Glomerular endothelial cell (primary cell): ENCODE measurements at regions not wholly inside any gene's neighbourhood (a gene's known extent, or its start where the extent isn't known, plus 50 kb on each side); places are given as distances from the start of the nearest gene placed in this dataset.
"Not testable (repeated sequence)": the region's sequence is repeated elsewhere in the genome, so short reads cannot be mapped to it uniquely, and the experiment has no call there.

Experiments used
- DNase-seq: peaks from one replicate; pipeline ENCODE4 v3.0.0-alpha.2; 2011; ENCODE audit warnings: low read depth, low spot score; ENCODE audit errors: extremely low read depth

DNA sequence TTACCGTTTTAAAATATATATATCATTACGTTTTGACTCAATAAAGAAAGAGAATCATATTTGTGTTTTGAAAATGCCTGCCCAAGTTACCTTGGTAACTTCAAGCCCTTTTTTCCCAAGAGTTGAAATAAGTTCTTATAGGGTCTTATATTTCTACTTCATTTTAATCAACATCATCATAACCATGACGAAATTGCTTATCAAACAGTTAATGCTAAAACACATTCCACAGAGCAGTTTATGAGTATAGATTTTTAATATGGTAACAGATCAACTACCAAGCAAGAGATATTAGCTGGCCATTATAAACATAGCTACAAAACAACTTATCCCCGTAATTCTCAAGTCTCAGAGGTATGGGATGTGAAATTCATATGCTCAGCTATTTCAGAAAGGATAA, 197.9 kb upstream of the LRRTM4 start:
- no peak for DNase-seq

DNA sequence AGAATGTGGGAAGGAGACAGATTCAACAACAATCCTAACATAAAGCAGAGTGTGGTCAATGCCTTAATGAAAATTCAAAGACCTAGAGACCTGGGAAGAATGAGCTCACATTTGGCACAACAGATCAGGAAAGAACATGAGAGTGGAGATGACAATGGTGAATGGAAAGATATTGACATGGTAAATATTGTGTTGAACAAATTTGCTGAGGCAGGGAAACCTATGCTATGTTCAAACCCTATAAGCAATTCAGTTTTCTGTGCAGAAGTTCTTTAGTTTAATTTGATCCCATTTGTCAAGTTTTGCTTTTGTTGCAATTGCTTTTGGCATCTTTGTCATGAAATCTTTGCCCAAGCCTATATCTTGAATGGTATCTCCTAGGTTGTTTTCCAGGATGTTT, 199.4 kb upstream of the LRRTM4 start:
- no peak for DNase-seq

DNA sequence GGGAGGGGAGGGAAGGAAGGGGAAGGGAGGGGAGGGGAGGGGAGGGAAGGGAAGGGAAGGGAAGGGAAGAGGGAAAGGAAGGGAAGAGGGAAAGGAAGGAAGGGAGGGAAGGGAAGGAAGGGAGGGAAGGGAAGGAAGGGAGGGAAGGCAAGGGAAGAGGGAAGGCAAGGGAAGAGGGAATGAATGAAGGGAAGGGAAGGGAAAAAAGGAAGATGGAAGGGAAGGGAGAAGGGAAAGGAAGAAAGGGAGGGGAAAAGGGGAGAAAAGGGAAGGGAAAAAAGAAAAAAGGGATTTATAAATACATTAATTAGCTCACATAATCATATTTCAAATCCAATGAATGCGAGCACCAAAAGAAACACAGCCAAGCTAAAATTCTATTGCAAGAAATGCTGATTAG, 202.9 kb upstream of the LRRTM4 start:
- DNase-seq, result no peak

DNA sequence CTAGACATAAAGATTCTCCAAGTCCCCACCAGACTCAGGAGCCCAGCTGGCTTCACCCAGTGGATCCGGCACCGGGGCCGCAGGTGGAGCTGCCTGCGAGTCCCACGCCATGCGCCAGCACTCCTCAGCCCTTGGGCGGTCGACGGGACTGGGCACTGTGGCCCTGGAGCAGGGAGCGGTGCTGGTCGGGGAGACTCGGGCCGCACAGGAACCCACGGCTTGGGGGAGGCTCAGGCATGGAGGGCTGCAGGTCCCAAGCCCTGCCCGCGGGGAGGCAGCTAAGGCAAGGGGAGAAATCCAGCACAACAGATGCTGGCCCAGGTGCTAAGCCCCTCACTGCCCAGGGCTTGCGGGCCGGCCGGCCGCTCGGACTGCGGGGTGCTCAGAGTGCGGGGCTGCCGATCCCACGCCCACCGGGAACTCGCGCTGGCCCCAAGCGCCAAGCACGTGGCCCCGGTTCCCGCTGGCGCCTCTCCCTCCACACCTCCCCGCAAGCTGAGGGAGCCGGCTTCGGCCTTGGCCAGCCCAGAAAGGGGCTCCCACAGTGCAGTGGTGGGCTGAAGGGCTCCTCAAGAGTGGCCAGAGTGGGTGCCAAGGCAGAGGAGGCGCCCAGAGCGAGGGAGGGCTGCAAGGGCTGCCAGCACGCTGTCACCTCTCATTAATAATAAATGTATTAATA, 212.6 kb upstream of the LRRTM4 start:
- DNase-seq, result not testable (repeated sequence)

DNA sequence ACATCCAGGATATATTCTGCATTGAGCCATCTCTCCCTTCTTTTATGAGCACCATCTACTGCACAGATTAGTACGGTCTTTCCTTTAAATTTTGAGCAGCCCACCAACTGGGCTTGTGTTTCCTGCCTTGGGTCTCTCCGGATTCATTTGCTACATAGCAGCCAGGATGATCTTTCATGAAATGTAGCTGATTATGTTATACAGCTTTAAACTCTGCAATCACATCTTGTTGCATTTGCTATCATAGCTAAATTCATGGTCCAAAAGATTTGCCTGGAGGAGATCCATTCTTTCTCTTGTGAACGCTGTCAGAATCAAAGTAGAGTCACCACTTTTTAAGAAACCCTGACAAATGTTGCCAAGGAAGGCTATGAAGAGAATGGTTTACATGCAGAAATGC, 215.1 kb upstream of the LRRTM4 start:
- no peak for DNase-seq

DNA sequence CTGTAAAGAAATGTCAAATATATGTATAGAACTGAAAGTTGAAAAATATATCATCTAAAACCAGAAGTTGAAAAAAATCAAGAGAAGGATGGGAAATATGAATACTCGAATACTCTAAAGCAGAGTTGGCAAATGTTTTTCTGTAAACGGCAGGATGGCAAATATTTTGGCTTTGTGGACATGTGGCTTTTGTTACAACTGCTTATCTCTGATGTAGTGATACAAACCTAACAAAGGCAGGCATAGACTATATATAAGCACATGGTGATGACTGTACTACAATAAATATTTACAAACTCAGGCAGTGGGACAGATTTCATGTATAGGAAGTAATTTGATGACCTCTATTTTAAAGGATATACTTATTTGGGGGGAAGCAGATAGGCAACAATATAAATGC, 224.6 kb upstream of the LRRTM4 start:
- DNase-seq, result no peak

DNA sequence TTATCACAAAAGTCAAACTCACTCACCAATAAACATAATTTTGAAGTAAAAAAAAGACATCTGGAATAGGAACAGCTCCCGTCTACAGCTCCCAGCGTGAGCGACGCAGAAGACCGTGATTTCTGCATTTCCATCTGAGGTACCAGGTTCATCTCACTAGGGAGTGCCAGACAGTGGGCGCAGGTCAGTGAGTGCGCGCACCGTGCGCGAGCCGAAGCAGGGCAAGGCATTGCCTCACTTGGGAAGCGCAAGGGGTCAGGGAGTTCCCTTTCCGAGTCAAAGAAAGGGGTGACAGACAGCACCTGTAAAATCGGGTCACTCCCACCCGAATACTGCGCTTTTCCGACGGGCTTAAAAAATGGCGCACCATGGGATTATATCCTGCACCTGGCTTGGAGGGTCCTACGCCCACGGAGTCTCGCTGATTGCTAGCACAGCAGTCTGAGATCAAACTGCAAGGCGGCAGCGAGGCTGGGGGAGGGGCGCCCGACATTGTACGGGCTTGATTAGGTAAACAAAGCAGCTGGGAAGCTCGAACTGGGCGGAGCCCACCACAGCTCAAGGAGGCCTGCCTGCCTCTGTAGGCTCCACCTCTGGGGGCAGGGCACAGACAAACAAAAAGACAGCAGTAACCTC, 231.7 kb upstream of the LRRTM4 start:
- not testable (repeated sequence) for DNase-seq

DNA sequence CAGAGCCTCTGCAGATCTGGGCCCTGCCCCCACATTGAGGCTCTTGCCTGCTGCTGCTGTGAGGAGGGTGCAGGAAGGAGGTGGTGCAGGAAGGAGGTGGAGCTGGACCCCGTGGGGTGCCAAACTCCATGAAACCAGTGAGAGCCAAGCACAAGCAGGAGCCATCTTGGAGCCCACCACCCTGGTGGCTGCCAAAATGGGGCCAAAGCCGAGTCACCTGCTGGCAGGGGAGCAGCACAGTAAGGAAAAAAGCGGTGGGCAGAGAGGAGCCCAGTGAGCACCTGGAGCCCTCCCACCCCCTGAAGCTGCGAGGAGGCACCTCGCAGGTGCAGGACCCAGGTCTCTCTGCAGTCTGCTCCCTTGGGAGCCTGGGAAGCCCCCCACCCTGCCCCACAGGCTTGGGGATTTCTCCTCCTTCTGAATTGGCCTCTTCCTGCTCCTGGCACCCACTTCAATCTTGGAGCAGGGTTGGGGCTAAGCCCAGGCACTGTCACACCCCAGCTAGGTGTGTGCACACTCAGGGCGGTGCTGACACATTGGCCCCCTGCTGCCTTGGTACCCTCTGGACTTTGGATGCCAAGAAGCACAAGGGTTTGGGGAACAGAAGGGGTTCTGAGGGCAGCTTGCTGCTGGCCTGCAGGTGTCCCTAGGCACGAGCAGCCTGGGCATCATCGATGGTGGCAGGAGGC, 245.4 kb upstream of the LRRTM4 start:
- DNase-seq, result no peak

DNA sequence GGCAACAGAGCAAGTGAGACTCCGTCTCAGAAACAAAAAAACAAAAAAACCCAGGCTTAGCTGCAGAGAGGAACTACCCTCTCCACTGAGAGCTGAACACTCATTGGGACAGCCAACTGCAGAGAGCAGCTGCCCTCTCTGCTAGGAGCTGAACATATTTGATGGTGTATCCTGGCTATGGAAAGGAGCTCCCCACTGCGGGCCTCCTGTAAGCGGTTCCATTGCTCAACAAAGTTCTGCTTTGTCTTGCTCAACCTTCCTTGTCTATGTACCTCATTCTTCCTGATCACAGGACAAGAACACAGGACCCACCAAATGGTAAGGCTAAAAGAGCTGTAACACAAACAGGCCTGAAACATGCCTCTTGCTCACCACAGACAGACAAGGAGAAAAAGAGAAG, 246.3 kb upstream of the LRRTM4 start:
- no peak for DNase-seq

DNA sequence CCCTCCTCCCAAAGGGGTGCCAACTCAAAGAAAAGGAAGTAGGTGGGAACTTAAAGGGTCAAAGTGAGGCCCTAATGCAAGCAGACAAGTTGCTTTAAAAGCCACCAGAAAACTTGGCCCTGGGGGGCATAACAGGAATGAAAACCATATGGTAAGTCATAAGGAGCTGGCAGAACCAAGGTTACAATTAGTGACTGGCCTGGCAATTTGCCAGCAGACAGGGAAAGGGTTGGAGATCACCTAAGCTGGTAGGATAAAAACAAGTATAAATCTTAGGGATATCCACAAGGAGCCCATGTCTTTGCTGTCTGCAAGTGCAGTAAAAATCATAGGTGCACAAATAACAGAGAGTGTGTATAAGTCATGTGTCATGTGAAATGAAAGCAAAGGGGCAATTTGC, 256.7 kb upstream of the LRRTM4 start:
- DNase-seq, result no peak

DNA sequence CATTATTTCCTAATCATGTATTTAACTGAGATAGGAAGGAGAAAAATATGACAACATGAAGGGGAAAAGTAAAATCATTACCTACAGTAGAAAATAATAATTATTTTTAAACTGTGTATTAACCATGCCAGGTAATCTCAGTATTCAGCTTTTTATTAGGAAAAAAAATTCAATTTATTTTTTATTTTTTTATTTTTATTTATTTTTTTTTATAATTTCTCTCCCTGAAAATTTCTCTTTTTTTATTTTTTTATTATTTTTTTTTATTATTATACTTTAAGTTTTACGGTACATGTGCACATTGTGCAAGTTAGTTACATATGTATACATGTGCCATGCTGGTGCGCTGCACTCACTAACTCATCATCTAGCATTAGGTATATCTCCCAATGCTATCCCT, 271.3 kb upstream of the LRRTM4 start:
- DNase-seq, result not testable (repeated sequence)

DNA sequence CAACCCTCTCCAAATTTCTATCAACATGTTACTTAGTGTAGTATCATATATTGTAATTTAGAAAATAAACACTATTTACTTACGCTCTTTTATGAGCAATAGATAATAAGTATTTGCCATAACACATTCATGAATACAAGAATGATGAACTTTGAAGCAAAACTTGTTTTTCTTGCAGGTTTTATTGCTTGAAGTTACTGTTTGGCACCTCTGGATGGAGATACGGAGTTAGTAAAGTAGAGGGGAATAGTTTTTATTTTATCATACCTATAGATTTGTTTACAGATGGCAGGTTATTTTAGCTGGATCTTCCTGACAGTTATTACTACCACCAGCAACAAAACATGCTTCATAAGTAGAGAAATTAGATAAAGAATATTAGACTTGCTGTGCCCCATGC, 274.2 kb upstream of the LRRTM4 start:
- DNase-seq, result no peak

DNA sequence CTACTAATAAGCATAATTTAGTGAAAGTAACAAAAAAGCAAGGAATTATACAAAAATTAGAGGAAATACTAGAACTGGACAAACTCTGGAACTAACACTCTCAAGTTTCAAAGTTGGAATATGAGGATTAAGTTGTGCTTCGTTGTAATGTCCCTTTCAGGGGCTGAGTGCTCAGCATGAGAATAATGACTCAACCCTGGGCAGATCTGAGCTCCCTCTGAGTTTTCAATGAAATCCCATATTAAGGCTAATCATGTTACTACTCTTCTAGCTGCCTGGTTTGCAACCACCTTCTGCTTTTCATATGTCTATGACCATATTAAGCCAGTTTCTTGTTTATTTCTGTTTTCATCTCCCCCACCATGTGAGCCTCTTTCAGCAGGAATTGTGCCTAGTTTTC, 274.9 kb upstream of the LRRTM4 start:
- no peak for DNase-seq

DNA sequence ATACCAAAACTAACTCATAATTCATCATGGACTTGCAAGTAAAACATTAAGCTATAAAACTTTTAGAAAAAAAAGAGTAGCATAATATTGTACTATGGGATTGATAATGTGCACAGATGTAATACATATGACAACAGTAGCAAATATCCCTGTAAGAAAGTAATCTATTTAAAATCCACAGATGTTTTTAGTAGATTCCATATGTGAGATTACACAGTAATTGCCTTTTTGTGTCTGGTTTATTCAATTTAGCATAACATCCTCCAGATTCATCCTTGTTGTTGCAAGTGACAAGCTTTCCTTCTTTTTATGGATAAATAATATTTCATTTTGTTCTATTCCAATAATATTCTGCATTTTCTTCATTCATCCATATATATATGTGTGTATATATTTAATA, 278.2 kb upstream of the LRRTM4 start:
- DNase-seq, result no peak

DNA sequence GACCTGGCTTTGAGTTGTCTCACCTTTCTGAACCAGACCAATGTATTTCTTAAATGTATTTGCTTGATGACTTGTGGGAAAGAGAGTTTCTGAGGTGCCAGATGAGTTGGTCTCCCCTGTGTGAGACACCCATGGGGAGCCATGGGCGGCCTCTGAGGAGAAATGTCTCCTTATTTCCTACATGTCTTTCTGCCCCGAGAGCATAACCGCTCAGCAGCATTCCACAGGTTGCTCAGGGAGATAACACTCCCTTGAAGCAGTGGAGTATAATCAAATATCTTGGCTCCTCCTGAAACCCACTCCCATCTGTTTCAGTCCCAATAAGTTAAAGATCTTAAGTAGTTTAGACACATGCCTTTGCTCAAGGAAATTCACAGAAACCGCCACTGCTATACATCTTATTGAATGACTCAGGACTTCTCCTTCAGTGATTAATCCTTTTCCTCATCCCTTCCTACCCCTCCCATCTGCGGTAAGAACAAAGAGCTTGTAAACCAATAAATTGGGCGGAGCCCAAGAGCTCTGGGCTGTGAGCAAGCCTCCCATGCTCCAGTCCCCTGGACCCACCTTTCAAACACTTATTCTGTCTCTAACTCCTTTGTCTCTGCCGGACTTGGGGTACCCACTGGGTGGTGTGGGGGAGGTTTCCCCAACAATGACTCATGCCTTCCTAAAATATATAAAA, 285.5 kb upstream of the LRRTM4 start:
- no peak for DNase-seq

DNA sequence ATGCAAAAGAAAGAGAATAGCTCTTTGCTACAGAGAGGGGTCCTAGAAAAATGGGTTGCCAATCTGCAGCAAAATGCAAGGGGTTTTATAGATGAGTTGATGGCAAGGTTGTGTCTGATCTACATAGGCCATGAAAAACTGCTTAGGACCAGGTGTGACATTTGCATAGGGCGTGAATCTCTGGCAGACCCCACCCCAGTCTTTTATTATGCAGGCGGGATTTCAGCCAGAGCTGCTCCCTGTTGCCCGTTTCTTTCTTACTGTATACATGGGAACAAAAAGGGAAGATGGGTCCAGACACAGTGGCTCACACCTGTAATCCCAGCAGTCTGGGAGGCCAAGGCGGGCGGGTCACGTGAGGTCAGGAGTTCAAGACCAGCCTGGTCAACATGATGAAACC, 286.4 kb upstream of the LRRTM4 start:
- no peak for DNase-seq

DNA sequence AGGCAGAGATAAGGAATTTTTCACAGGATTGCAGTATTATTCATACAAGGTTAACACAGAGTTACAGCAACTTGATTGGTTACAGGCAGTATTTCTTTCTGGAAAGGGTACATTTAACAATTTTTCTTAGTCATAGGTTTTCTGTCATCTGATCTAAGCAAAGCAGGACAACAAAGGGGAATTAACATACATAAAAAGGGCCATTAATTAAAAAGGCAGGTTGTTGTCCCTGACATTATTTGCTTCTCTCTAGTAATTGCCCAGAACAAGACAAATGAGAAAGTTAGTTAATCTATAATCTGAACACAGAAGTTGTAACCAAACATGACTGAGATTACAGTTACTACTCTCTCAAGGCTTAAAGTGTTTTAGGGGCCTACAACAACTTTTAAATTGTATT, 291.4 kb upstream of the LRRTM4 start:
- no peak for DNase-seq

DNA sequence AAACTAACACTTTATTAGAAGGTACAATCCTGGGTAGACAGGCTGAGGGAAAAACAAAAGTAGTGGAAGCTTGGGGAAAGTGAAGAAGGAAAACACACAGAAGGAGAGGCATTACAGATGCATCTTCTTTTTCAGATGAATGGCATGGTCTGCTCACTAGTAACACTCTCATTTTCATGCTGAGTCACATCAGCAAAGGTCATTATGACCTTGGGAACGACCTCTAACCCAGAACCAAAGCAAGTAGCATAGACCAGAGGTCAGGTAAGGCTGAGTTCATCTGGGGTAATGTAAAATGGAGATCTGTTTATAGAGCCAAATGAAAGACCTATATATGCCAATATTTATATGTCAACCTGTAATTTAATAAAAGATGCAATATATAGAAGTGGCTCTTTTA, 294.4 kb upstream of the LRRTM4 start:
- DNase-seq, result no peak

DNA sequence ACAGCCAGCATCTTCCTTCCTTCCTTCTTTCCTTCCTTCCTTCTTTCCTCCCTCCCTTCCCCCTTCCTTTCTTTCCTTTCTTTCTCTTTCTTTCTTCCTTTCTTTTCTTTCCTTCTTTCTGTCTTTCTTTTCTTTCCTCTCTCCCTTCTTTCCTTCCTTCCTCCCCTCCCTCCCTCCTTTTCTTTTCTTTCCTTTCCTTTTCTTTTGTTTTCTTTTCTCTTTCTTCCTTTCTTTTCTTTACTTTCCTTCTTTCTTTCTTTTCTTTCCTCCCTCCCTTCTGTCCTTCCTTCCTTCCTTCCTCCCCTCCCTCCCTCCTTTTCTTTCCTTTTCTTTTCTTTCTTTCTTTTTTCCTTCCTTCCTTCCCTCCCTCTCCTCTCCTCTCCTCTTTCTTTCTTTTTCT, 296.0 kb upstream of the LRRTM4 start:
- DNase-seq, result no peak

DNA sequence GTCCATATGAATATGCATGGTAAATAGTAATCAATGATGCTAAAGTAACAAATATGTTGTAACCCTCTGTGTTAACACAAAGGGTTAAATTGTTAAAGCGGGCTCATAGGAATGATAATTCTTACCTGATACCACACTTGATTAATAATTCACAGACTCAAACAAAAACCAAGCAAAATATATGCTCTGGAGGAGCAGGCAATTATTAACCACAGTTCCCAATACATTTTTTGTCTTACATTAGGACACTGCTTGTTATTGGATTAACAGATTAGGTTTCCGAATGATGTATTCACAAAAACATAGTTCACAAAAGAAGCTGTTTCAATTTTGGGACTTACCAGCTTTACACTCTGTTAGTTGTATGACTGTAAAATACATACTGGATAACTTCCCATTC, 300.9 kb upstream of the LRRTM4 start:
- DNase-seq, result no peak

DNA sequence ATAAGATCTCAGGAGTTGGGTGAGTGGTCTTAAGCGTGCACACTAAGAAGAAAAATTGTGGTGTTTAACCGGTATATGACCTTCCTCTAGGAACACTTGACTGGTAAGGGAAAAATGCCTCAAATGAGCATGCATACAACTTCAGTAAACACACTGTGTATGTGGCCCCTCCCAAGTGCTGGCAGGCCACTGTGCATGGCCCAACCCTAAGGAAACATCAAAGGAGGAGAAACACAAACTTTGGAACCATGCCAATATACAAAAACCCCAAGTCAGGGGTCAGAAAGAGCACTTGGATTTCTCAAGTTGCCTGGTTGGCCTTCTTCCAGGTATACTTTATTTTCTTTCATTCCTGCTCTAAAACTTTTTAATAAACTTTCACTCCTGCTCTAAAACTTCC, 308.9 kb upstream of the LRRTM4 start:
- DNase-seq, result no peak

DNA sequence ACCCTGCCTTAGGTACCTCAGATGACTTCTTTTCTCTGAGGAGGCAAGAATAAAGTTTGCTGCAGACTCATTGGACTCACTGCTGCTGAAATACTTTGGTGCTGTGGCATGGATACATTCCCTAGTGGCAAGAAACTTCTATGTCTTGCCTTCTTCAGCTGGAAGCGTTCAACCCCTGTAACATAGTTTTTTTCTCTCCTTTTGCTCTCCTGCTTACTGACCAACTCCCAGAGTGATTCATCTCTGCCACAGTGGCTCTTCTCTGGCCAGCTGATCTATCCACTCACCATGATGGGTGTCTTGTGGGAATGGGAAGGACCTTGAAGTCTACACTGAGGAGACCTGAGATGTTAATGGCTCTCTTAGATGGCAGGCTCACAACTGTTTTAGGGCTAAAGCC, 309.3 kb upstream of the LRRTM4 start:
- DNase-seq, result no peak
